NB4 (cell line): ENCODE measurements at regions not wholly inside any gene's neighbourhood (a gene's known extent, or its start where the extent isn't known, plus 50 kb on each side); places are given as distances from the start of the nearest gene placed in this dataset.

Experiments
- POLR2A ChIP-seq: IDR thresholded peaks from 2 replicates; pipeline ENCODE4 v1.6.1; 2011; ENCODE audit warnings: mild to moderate bottlenecking; ENCODE audit not compliant: insufficient read length; ENCODE audit errors: extremely low read depth
- TF ChIP-seq, protein P1 (sequence below): IDR thresholded peaks from one replicate; pipeline ENCODE4 v1.5.1; 2012; ENCODE audit warnings: low read depth, low read length

DNA sequence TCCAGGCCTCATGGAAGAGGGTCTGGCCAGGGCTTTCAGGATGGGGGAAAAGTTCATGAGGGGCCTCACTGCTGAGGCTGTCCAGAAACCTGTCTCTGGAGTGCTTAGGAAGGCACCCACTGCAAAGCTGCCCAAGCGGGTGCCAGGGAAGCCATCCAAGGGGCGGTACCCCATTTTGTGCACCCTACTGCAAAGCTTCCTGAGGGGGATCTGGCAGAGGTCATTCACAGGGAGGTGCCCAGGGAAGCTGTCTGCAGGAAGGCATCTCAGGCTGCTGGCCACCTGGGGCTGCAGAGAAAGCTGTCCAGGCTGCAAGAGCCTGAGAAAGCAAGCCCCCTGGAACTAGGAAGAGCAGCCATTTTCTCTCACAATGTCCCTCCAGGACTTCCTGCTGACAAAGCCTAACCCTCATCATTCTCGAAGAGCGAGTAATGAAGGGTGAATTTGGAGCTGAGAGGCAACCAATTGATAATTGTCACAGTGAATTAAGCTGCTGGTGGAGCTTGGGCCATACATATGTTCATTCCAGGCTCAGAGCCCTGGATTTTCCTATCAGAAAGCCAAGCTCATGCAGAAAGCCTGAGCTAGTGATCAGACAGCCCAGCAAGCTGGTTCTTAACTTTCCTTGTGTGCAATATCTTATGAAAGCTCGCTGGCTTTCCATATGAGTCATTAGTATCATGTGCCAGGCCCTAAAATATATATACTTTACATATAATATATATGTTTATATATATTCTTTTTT lies 62.2 kb upstream of the SLC22A16 start:
- TF ChIP-seq, protein P1, sequence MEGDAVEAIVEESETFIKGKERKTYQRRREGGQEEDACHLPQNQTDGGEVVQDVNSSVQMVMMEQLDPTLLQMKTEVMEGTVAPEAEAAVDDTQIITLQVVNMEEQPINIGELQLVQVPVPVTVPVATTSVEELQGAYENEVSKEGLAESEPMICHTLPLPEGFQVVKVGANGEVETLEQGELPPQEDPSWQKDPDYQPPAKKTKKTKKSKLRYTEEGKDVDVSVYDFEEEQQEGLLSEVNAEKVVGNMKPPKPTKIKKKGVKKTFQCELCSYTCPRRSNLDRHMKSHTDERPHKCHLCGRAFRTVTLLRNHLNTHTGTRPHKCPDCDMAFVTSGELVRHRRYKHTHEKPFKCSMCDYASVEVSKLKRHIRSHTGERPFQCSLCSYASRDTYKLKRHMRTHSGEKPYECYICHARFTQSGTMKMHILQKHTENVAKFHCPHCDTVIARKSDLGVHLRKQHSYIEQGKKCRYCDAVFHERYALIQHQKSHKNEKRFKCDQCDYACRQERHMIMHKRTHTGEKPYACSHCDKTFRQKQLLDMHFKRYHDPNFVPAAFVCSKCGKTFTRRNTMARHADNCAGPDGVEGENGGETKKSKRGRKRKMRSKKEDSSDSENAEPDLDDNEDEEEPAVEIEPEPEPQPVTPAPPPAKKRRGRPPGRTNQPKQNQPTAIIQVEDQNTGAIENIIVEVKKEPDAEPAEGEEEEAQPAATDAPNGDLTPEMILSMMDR, result no peak
- no peak for TF ChIP-seq POLR2A
